Erythroblast (primary cell): ENCODE measurements at regions not wholly inside any gene's neighbourhood (a gene's known extent, or its start where the extent isn't known, plus 50 kb on each side); places are given as distances from the start of the nearest gene placed in this dataset.
"Not testable (repeated sequence)": the region's sequence is repeated elsewhere in the genome, so short reads cannot be mapped to it uniquely, and the experiment has no call there.

Experiments used
- GATA1 ChIP-seq: IDR thresholded peaks from 2 replicates; pipeline ENCODE4 v1.6.1; 2011; ENCODE audit warnings: low read depth, mild to moderate bottlenecking, control low read depth, low read length, moderate library complexity
- POLR2A ChIP-seq: IDR thresholded peaks from 2 replicates; pipeline ENCODE4 v1.6.1; 2011; ENCODE audit warnings: mild to moderate bottlenecking, low read length

DNA sequence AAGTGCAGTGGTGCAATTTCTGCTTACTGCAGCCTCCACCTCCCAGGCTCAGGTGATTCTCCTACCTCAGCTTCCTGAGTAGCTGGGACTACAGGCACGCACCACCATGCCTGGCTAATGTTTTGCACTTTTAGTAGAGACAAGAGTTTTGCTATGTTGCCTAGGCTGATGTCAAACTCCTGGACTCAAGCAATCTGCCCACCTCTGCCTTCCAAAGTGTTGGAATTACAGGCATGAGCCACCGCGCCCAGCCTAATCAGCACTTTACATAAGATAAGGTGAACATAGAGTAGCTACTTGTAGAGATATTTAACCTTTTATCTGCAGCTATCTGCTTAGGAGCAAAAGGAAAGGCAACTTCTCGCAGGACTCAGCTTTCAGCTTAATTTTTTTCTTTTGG lies 77.5 kb upstream of the RGPD5 start:
- TF ChIP-seq POLR2A, GATA1: not testable (repeated sequence)
